CD4-positive, CD25-positive, alpha-beta regulatory T cell (primary cell): ENCODE measurements at regions not wholly inside any gene's neighbourhood (a gene's known extent, or its start where the extent isn't known, plus 50 kb on each side); places are given as distances from the start of the nearest gene placed in this dataset.
A peak's percentile ranks its signal among the peaks of the same experiment; 100 is the strongest.

Experiments
- ATAC-seq, 2 donors: fragments of 150-1000 bp; cut with Tn5 transposase; one replicate each; pipeline ENCODE4 v1.10.0; 2021; ENCODE audit warnings: low read depth in 2 of 2, moderate number of reproducible peaks in 2 of 2, moderate library complexity in 1 of 2
- DNase-seq, 3 donors: peaks; one replicate each; pipeline versions ENCODE4 v3.0.0 to v3.0.0-alpha.2; 2012 to 2022; ENCODE audit warnings: mixed read lengths in 1 of 3
- H3K27ac ChIP-seq: one replicate; pipeline ENCODE4 v1.7.0; 2013; ENCODE audit warnings: mild to moderate bottlenecking, low read length; ENCODE audit not compliant: insufficient read depth, poor library complexity, severe bottlenecking
- H3K27me3 ChIP-seq: one replicate; pipeline ENCODE4 v1.7.0; 2013; ENCODE audit warnings: low read length; ENCODE audit not compliant: control insufficient read depth, insufficient read depth
- H3K36me3 ChIP-seq: one replicate; pipeline ENCODE4 v1.7.0; 2013; ENCODE audit warnings: mild to moderate bottlenecking, low read length, moderate library complexity; ENCODE audit not compliant: control insufficient read depth, insufficient read depth
- H3K4me1 ChIP-seq: 2 replicates; pipeline ENCODE4 v1.7.0; 2013; ENCODE audit warnings: mild to moderate bottlenecking, low read length; ENCODE audit not compliant: insufficient read depth, control insufficient read depth, poor library complexity, severe bottlenecking
- H3K4me3 ChIP-seq: one replicate; pipeline ENCODE4 v1.7.0; 2013; ENCODE audit warnings: low read depth, mild to moderate bottlenecking, low read length, moderate library complexity
- H3K9me3 ChIP-seq, 2 experiments: 1 replicate in 1 of 2; 2 replicates in 1 of 2; pipeline ENCODE4 v1.7.0; 2013; ENCODE audit warnings: low read length in 2 of 2, mild to moderate bottlenecking in 1 of 2, moderate library complexity in 1 of 2; ENCODE audit not compliant: control insufficient read depth in 2 of 2
- H3K27ac Mint-ChIP-seq, 3 donors: one replicate each; pipeline ENCODE4 v1.8.0; 2020 to 2022; ENCODE audit warnings: mild to moderate bottlenecking in 3 of 3, mixed read lengths in 3 of 3, moderate library complexity in 2 of 3
- H3K27me3 Mint-ChIP-seq: one replicate; pipeline ENCODE4 v1.8.0; 2022; ENCODE audit warnings: mild to moderate bottlenecking, mixed read lengths
- H3K36me3 Mint-ChIP-seq: one replicate; pipeline ENCODE4 v1.8.0; 2020; ENCODE audit warnings: mixed read lengths
- H3K4me1 Mint-ChIP-seq, 4 donors: one replicate each; pipeline ENCODE4 v1.8.0; 2020 to 2022; ENCODE audit warnings: mixed read lengths in 4 of 4, mild to moderate bottlenecking in 1 of 4
- H3K4me3 Mint-ChIP-seq, 4 donors: one replicate each; pipeline ENCODE4 v1.8.0; 2020 to 2022; ENCODE audit warnings: mild to moderate bottlenecking in 4 of 4, mixed read lengths in 4 of 4, moderate library complexity in 3 of 4
- H3K9me3 Mint-ChIP-seq, 7 donors: one replicate each; pipeline ENCODE4 v1.8.0; 2020 to 2022; ENCODE audit warnings: mixed read lengths in 7 of 7, mild to moderate bottlenecking in 3 of 7, moderate library complexity in 2 of 7

DNA sequence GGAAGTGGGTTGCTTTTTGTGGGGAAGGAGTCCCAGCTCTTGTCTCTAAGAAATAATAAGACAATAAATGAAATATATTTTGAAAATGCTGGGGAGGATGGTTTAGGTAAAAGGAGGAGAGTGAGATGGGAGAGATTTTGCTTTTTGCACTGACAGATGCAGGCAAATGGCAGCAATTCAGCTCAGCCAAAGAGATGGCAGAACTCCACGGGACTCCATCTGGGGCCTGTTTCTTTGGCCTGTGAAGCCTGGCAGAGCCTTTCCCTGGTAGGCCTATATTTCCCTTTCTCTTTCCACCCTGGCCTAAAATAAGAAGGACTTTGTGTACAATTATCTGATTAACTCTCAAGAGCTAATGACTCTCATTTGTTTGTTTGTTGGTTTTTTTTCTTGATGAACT is 1525.1 kb downstream of the CDH11 start:
- H3K9me3 Mint-ChIP-seq = peaks cover 0 to 33% (median 7%) of the 10 kb centered on the region in 7 donors
- Histone ChIP-seq H3K27ac (no peak overlapping the region), H3K4me3 (no peak overlapping the region), H3K27me3 (no peaks in the 10 kb centered on the region), H3K4me1 (no peaks in the 10 kb centered on the region), H3K9me3 (peaks cover 0 to 2% of the 10 kb centered on the region in 2 experiments), H3K36me3 (no peaks in the 10 kb centered on the region)
- no peak overlapping the region for H3K4me3 Mint-ChIP-seq
- no peaks in the 10 kb centered on the region for H3K36me3 Mint-ChIP-seq
- no peak for ATAC-seq
- no peak for DNase-seq
- peaks cover 0 to 5% (median 0%) of the 10 kb centered on the region in 4 donors for H3K4me1 Mint-ChIP-seq
- H3K27me3 Mint-ChIP-seq = no peaks in the 10 kb centered on the region
- no peak overlapping the region for H3K27ac Mint-ChIP-seq

DNA sequence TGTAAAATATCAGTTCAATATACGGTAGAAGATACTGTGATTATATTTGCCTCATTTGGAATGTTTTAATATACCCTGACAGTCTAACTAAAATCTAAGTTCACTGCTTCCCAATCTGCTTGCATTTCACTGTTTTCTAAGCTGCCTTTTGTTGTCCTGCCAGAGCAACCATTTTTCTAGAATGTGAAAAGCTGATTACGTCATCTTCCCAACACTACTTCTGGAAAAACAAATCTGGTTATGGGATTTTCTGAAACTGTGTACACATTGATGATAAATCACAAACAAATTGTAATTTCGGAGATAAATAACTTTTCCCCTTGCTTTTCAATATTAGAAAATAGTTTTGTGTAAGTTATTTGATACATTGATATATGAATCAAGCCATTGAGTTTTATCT is 1529.0 kb downstream of the CDH11 start:
- Mint-ChIP-seq H3K27ac (no peak overlapping the region), H3K36me3 (no peaks in the 10 kb centered on the region), H3K4me1 (peaks cover 0 to 6% (median 1%) of the 10 kb centered on the region in 4 donors), H3K27me3 (no peaks in the 10 kb centered on the region), H3K4me3 (no peak overlapping the region), H3K9me3 (peaks cover 0 to 28% (median 5%) of the 10 kb centered on the region in 7 donors)
- no peak for DNase-seq
- H3K27ac ChIP-seq = no peak overlapping the region
- no peak for ATAC-seq
- no peaks in the 10 kb centered on the region for H3K4me1 ChIP-seq
- H3K4me3 ChIP-seq = no peak overlapping the region
- H3K27me3 ChIP-seq = no peaks in the 10 kb centered on the region
- H3K36me3 ChIP-seq = no peaks in the 10 kb centered on the region
- peaks cover 4 to 5% of the 10 kb centered on the region in 2 experiments for H3K9me3 ChIP-seq

DNA sequence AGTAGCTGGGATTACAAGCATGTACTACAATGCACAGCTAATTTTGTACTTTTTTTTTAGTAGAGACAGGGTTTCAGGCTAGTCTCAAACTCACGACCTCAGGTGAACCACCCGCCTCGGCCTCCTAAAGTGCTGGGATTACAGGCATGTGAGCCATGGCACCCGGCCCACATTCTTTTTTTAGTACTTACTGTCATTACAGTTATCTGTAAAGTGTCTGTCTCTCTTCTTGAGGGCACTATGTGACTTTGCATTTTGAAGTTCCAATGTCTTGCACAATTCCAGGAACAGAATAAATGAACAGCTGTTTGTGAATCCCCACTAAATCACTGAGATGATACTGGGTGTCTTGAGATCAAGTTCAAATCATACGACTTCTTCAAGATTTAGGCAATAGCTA is 1540.3 kb downstream of the CDH11 start:
- Mint-ChIP-seq H3K9me3 (peaks cover 0 to 24% (median 11%) of the 10 kb centered on the region in 7 donors), H3K36me3 (no peaks in the 10 kb centered on the region), H3K27ac (no peak overlapping the region), H3K27me3 (no peaks in the 10 kb centered on the region), H3K4me3 (no peak overlapping the region), H3K4me1 (no peaks in the 10 kb centered on the region)
- no peak overlapping the region for H3K4me3 ChIP-seq
- H3K36me3 ChIP-seq = no peaks in the 10 kb centered on the region
- ATAC-seq = no peak
- no peak for DNase-seq
- no peak overlapping the region for H3K27ac ChIP-seq
- no peaks in the 10 kb centered on the region for H3K27me3 ChIP-seq
- peaks cover 6% of the 10 kb centered on the region in 2 experiments for H3K9me3 ChIP-seq
- H3K4me1 ChIP-seq = no peaks in the 10 kb centered on the region

DNA sequence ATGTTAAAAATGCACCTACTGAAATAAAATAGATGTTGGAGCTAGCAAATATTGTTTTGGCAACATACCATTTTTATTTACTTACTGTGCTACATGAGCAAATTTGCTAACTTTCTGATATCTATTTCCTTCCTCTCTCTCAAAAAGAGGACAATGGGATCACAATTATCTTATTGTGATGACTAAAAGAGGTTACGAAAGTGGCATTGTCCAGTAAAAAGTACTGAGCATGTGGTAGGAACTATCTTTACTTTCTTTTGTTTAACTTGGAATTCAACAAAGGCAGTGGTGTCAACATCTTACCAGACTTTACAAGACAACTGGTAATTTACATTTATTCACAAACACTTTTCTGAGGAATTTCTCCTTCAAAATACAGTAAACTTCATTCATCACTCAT is 1542.6 kb upstream of the CDH8 start:
- H3K4me3 ChIP-seq = no peak overlapping the region
- H3K36me3 Mint-ChIP-seq = no peaks in the 10 kb centered on the region
- no peaks in the 10 kb centered on the region for H3K36me3 ChIP-seq
- ATAC-seq = no peak
- no peak overlapping the region for H3K4me3 Mint-ChIP-seq
- H3K27ac Mint-ChIP-seq = no peak overlapping the region
- peaks cover 4 to 27% (median 9%) of the 10 kb centered on the region in 7 donors for H3K9me3 Mint-ChIP-seq
- no peaks in the 10 kb centered on the region for H3K27me3 ChIP-seq
- no peaks in the 10 kb centered on the region for H3K4me1 ChIP-seq
- no peak overlapping the region for H3K27ac ChIP-seq
- no peaks in the 10 kb centered on the region for H3K4me1 Mint-ChIP-seq
- DNase-seq = no peak
- H3K27me3 Mint-ChIP-seq = no peaks in the 10 kb centered on the region
- H3K9me3 ChIP-seq = peaks cover 6% of the 10 kb centered on the region in 2 experiments

DNA sequence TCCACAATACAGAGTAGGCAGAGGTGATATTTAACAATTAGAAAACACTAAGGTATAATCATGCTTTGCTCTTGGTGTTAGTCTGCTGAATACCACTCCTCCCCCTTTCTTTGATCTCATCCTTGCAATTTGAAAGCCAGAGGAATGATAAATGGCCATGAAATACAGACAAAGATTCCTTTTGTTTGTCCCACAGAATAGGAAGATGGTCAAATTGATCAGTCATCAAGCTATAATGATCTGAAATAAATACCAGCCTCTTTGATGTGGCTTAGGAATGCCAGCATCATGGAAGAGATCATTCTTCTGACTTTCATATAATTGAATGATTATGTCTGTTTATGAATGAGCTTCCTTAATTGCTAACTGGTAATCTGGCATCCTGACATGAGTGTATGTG is 1541.7 kb upstream of the CDH8 start:
- Histone ChIP-seq H3K27ac (no peak overlapping the region), H3K9me3 (peaks cover 4 to 6% of the 10 kb centered on the region in 2 experiments), H3K36me3 (no peaks in the 10 kb centered on the region), H3K4me1 (no peaks in the 10 kb centered on the region), H3K4me3 (no peak overlapping the region), H3K27me3 (no peaks in the 10 kb centered on the region)
- ATAC-seq (no peak), DNase-seq (no peak)
- H3K9me3 Mint-ChIP-seq = peaks cover 4 to 26% (median 11%) of the 10 kb centered on the region in 7 donors
- no peak overlapping the region for H3K27ac Mint-ChIP-seq
- H3K27me3 Mint-ChIP-seq = no peaks in the 10 kb centered on the region
- H3K4me1 Mint-ChIP-seq = no peaks in the 10 kb centered on the region
- H3K4me3 Mint-ChIP-seq = no peak overlapping the region
- no peaks in the 10 kb centered on the region for H3K36me3 Mint-ChIP-seq

DNA sequence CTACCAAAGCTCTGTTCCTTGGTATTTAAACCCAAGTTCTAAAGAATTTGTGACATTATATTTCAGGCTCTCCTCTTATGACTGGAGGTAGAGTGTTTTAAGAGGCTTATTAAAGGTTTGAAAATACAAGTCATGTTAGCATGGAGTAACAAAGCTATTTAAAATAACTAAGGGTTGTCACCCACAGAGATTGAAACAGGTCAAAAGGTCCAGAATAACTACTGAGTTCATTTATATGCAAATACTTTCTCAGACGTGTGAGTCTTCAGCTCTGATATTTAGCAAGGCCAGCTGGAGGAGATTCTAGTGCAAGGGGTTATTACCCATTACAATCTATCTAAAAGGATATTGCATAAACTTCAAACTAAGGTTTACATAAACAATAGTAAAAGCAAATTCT is 1538.8 kb upstream of the CDH8 start:
- H3K27ac ChIP-seq = no peak overlapping the region
- no peak for DNase-seq
- H3K36me3 ChIP-seq = no peaks in the 10 kb centered on the region
- Mint-ChIP-seq H3K9me3 (peaks cover 4 to 27% (median 13%) of the 10 kb centered on the region in 7 donors), H3K27ac (no peak overlapping the region), H3K4me1 (peaks cover 0 to 2% (median 0%) of the 10 kb centered on the region in 4 donors), H3K27me3 (no peaks in the 10 kb centered on the region), H3K36me3 (no peaks in the 10 kb centered on the region), H3K4me3 (no peak overlapping the region)
- no peaks in the 10 kb centered on the region for H3K27me3 ChIP-seq
- H3K4me1 ChIP-seq = no peaks in the 10 kb centered on the region
- ATAC-seq = no peak
- peaks cover 3 to 6% of the 10 kb centered on the region in 2 experiments for H3K9me3 ChIP-seq
- no peak overlapping the region for H3K4me3 ChIP-seq

DNA sequence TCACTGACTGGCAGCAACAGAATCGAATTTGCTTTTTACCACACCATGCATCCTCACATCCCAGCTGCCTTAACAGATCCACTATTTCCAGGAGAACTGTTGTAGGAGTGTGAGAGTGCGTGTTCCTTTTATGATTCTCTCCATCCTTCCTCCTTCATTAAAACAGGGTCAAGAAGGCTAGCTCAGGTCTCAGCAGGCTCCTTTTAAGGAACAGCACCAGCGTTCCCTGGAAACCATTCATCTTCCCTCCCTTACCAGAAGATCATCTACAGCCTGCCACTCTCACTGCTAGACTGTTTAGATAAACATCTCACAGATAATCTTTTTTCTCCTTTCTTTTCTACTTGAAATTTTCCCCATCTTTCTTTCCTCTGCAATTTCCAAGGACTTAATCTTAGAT is 1531.9 kb upstream of the CDH8 start:
- peaks cover 2 to 9% of the 10 kb centered on the region in 2 experiments for H3K9me3 ChIP-seq
- H3K4me3 ChIP-seq = no peak overlapping the region
- no peaks in the 10 kb centered on the region for H3K27me3 ChIP-seq
- DNase-seq (no peak), ATAC-seq (no peak)
- Mint-ChIP-seq H3K27ac (peak overlapping the region in 1 of 3 donors; percentile 66), H3K9me3 (peaks cover 0 to 23% (median 9%) of the 10 kb centered on the region in 7 donors), H3K27me3 (no peaks in the 10 kb centered on the region), H3K4me1 (peaks cover 0 to 2% (median 0%) of the 10 kb centered on the region in 4 donors), H3K36me3 (no peaks in the 10 kb centered on the region), H3K4me3 (no peak overlapping the region)
- no peaks in the 10 kb centered on the region for H3K4me1 ChIP-seq
- no peaks in the 10 kb centered on the region for H3K36me3 ChIP-seq
- no peak overlapping the region for H3K27ac ChIP-seq

DNA sequence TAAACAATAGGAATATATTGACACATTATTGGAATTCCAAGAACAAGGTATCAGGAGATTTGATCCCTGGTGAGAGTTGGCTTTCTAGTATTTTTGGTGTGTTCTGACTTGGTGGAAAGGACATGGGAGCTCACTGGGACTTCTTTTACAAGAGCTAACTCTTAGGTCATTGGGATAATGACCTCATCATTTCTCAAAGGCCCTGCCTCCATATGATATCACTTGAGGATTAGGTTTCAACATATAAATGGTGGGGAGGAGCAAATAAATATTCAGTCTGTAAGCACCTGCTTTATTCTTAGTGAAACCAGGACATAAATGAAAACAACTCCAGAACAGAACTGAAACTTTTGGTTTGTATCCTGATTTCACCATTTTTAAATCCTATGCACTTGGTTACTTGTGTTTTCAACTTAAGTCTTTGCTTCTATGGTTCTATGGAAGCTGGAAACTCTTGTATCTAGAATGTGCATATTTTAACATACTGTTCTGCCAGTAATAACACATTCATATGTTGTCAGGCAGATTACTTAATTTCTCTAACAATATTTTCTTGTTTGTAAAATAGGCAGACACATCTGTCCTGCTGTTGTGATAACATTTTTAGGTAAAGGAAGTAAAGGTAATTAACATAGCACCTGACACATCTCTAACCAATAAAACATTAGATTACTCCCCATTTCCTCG is 1527.7 kb upstream of the CDH8 start:
- DNase-seq (no peak), ATAC-seq (no peak)
- H3K4me1 ChIP-seq = no peaks in the 10 kb centered on the region
- peaks cover 5 to 42% (median 11%) of the 10 kb centered on the region in 7 donors for H3K9me3 Mint-ChIP-seq
- no peaks in the 10 kb centered on the region for H3K27me3 Mint-ChIP-seq
- no peaks in the 10 kb centered on the region for H3K4me1 Mint-ChIP-seq
- H3K9me3 ChIP-seq = peaks cover 2 to 20% of the 10 kb centered on the region in 2 experiments
- H3K27me3 ChIP-seq = no peaks in the 10 kb centered on the region
- H3K27ac Mint-ChIP-seq = no peak overlapping the region
- H3K4me3 ChIP-seq = no peak overlapping the region
- H3K27ac ChIP-seq = no peak overlapping the region
- H3K4me3 Mint-ChIP-seq = no peak overlapping the region
- no peaks in the 10 kb centered on the region for H3K36me3 ChIP-seq
- no peaks in the 10 kb centered on the region for H3K36me3 Mint-ChIP-seq
